Body of pancreas (tissue), 4 donors: ENCODE measurements at regions not wholly inside any gene's neighbourhood (a gene's known extent, or its start where the extent isn't known, plus 50 kb on each side); places are given as distances from the start of the nearest gene placed in this dataset.

ENCODE experiments used
- CTCF ChIP-seq, 7 experiments: fragments of 450-650 bp in 4 of 7; fragments of 200-600 bp in 3 of 7; sonication (generic) in 3 of 7; IDR thresholded peaks; one replicate each; pipeline ENCODE4 v1.5.1; 2016 to 2019; ENCODE audit warnings: antibody characterized with exemption in 7 of 7
- POLR2A ChIP-seq, 3 donors: fragments of 450-650 bp; IDR thresholded peaks; one replicate each; pipeline ENCODE4 v1.6.1; 2016; ENCODE audit warnings: antibody characterized with exemption in 3 of 3, mild to moderate bottlenecking in 2 of 3

- TF ChIP-seq CTCF (IDR thresholded peaks at IDR 0.05): no peak
- no peak for TF ChIP-seq POLR2A (IDR thresholded peaks at IDR 0.05)
These were observed 383.2 kb downstream of the TCERG1L start for GRCh38 chr10:130928306-130928705.
